Inflammatory macrophage (primary cell): ENCODE measurements at regions not wholly inside any gene's neighbourhood (a gene's known extent, or its start where the extent isn't known, plus 50 kb on each side); places are given as distances from the start of the nearest gene placed in this dataset.

ENCODE experiments used
- DNase-seq, 2 donors: peaks; one replicate each; pipeline ENCODE4 v3.0.0-alpha.2; 2020 to 2022

- no peak for DNase-seq
Measured at GRCh38 chr22:27655582-27656185, 145.9 kb downstream of the MN1 start.

- no peak for DNase-seq
Measured at GRCh38 chr22:27656970-27657369, 144.6 kb downstream of the MN1 start.

GRCh38 chr22:27660306-27660705 lies 141.2 kb downstream of the MN1 start:
- DNase-seq: no peak

GRCh38 chr22:27662359-27663301 lies 138.9 kb downstream of the MN1 start:
- no peak for DNase-seq

- DNase-seq: no peak
Measured at GRCh38 chr22:27663812-27664211, 137.7 kb downstream of the MN1 start.

- DNase-seq: no peak
Measured at GRCh38 chr22:27666272-27666997, 135.1 kb downstream of the MN1 start.

GRCh38 chr22:27667121-27667843 lies 134.3 kb downstream of the MN1 start:
- no peak for DNase-seq

GRCh38 chr22:27668828-27669797 lies 132.4 kb downstream of the MN1 start:
- DNase-seq: peak; percentile 58 to 63

GRCh38 chr22:27669798-27670599 lies 131.6 kb downstream of the MN1 start:
- peak; percentile 8 to 20 for DNase-seq

GRCh38 chr22:27670701-27671412 lies 130.7 kb downstream of the MN1 start:
- DNase-seq: peak in 1 of 2 donors; percentile 11

- DNase-seq: no peak
Measured at GRCh38 chr22:27671413-27671935, 130.1 kb downstream of the MN1 start.

- no peak for DNase-seq
Measured at GRCh38 chr22:27672721-27673418, 128.7 kb downstream of the MN1 start.

- DNase-seq: no peak
Measured at GRCh38 chr22:27673839-27674238, 127.7 kb downstream of the MN1 start.

GRCh38 chr22:27674261-27674923 lies 127.2 kb downstream of the MN1 start:
- DNase-seq: no peak

- no peak for DNase-seq
Measured at GRCh38 chr22:27676545-27677213, 124.9 kb downstream of the MN1 start.

- no peak for DNase-seq
Measured at GRCh38 chr22:27677905-27678458, 123.6 kb downstream of the MN1 start.

GRCh38 chr22:27679176-27679575 lies 122.4 kb downstream of the MN1 start:
- DNase-seq: no peak
